ENCODE measurements at regions not wholly inside any gene's neighbourhood (a gene's known extent, or its start where the extent isn't known, plus 50 kb on each side); places are given as distances from the start of the nearest gene placed in this dataset.

DNA sequence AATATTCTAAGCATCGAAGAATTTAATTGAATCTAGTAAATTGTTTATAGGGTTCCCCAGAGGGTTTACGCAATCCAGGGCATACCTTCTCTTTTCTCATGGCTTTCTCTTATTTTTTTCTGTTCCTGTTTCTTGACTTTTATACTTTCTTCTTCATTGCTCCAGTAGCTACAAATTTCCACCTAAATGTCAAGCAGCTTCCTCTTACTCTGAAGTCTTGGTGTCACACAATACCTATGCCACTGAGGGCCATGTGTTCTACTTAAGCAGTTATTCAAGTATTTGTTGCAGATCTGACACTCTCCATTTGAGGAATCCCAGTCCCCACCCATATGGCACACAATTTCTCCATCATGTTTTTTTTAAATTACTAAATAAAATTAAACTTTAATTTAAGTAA is 343.1 kb upstream of the MBL2 start:
- Histone ChIP-seq H4K20me1 (ENCODE audit: control insufficient read depth, extremely low read depth, insufficient read depth, low read length) (no peaks in the 10 kb centered on the region), H3K27me3 (ENCODE audit: control insufficient read depth, extremely low read depth, insufficient read depth, low read length) (no peaks in the 10 kb centered on the region), H3K9me1 (ENCODE audit: control insufficient read depth, extremely low read depth, insufficient read depth, low read length) (no peaks in the 10 kb centered on the region), H3K27ac (ENCODE audit: control insufficient read depth, insufficient read depth, low read length) (no peak overlapping the region), H3K9ac (ENCODE audit: control insufficient read depth, extremely low read depth, insufficient read depth, low read length) (no peak overlapping the region), H3K4me1 (ENCODE audit: control insufficient read depth, extremely low read depth, insufficient read depth, low read length) (no peaks in the 10 kb centered on the region), H3K36me3 (ENCODE audit: control insufficient read depth in 2 of 2, extremely low read depth in 1 of 2, insufficient read depth in 2 of 2, low read length in 2 of 2) (no peaks in the 10 kb centered on the region), H3K4me2 (ENCODE audit: control insufficient read depth, extremely low read depth, insufficient read depth, low read depth, low read length) (no peak overlapping the region), H3K79me2 (ENCODE audit: control insufficient read depth, insufficient read depth, low read length) (no peaks in the 10 kb centered on the region), H2AFZ (ENCODE audit: control insufficient read depth, low read length) (no peak overlapping the region), H3K9me3 (ENCODE audit: control insufficient read depth, low read depth, low read length) (no peaks in the 10 kb centered on the region), H3K4me3 (ENCODE audit: control insufficient read depth in 2 of 3, extremely low read depth in 1 of 3, insufficient read depth in 2 of 3, low read depth in 1 of 3, low read length in 3 of 3) (no peak overlapping the region)
- DNase-seq (ENCODE audit: low read depth, low spot score) (no peak), FAIRE-seq (no peak)
- dilution Hi-C loops (cut with MboI; ENCODE audit: extremely low pct_ligation_motif_present, low sequenced_read_pairs) = no loop called here
- TF ChIP-seq, protein P1, sequence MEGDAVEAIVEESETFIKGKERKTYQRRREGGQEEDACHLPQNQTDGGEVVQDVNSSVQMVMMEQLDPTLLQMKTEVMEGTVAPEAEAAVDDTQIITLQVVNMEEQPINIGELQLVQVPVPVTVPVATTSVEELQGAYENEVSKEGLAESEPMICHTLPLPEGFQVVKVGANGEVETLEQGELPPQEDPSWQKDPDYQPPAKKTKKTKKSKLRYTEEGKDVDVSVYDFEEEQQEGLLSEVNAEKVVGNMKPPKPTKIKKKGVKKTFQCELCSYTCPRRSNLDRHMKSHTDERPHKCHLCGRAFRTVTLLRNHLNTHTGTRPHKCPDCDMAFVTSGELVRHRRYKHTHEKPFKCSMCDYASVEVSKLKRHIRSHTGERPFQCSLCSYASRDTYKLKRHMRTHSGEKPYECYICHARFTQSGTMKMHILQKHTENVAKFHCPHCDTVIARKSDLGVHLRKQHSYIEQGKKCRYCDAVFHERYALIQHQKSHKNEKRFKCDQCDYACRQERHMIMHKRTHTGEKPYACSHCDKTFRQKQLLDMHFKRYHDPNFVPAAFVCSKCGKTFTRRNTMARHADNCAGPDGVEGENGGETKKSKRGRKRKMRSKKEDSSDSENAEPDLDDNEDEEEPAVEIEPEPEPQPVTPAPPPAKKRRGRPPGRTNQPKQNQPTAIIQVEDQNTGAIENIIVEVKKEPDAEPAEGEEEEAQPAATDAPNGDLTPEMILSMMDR (optimal IDR thresholded peaks at IDR 0.05 in 1 of 3, IDR thresholded peaks at IDR 0.05 in 1 of 3, conservative IDR thresholded peaks at IDR 0.05 in 1 of 3; ENCODE audit: extremely low read depth in 1 of 3, insufficient read depth in 2 of 3, low read length in 3 of 3) = no peak
- no peak for TF ChIP-seq EZH2 (IDR thresholded peaks at IDR 0.05; ENCODE audit: low read length)

DNA sequence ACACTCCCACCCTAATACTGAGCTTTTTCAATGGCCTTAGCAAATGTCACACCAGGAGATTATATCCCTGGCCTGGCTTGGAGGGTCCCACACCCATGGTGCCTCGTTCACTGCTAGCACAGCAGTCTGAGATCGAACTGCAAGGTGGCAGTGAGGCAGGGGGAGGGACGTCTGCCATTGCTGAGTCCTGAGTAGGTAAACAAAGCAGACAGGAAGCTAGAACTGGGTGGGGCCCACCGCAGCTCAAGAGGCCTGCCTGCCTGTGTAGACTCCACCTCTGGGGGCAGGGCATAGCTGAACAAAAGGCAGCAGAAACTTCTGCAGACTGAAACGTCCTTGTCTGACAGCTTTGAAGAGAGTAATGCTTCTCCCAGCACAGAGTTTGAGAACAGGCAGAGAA is 338.9 kb upstream of the MBL2 start:
- DNase-seq (ENCODE audit: low read depth, low spot score) (no peak), FAIRE-seq (no peak)
- H4K20me1 ChIP-seq (ENCODE audit: control insufficient read depth, extremely low read depth, insufficient read depth, low read length) = no peaks in the 10 kb centered on the region
- H3K36me3 ChIP-seq (ENCODE audit: control insufficient read depth in 2 of 2, extremely low read depth in 1 of 2, insufficient read depth in 2 of 2, low read length in 2 of 2) = no peaks in the 10 kb centered on the region
- H3K9me1 ChIP-seq (ENCODE audit: control insufficient read depth, extremely low read depth, insufficient read depth, low read length) = no peaks in the 10 kb centered on the region
- no peak overlapping the region for H3K27ac ChIP-seq (ENCODE audit: control insufficient read depth, insufficient read depth, low read length)
- H3K4me1 ChIP-seq (ENCODE audit: control insufficient read depth, extremely low read depth, insufficient read depth, low read length) = no peaks in the 10 kb centered on the region
- no peak overlapping the region for H2AFZ ChIP-seq (ENCODE audit: control insufficient read depth, low read length)
- H3K9me3 ChIP-seq (ENCODE audit: control insufficient read depth, low read depth, low read length) = no peaks in the 10 kb centered on the region
- H3K27me3 ChIP-seq (ENCODE audit: control insufficient read depth, extremely low read depth, insufficient read depth, low read length) = no peaks in the 10 kb centered on the region
- H3K9ac ChIP-seq (ENCODE audit: control insufficient read depth, extremely low read depth, insufficient read depth, low read length) = no peak overlapping the region
- H3K4me2 ChIP-seq (ENCODE audit: control insufficient read depth, extremely low read depth, insufficient read depth, low read depth, low read length) = no peak overlapping the region
- H3K79me2 ChIP-seq (ENCODE audit: control insufficient read depth, insufficient read depth, low read length) = no peaks in the 10 kb centered on the region
- no peak for TF ChIP-seq EZH2 (IDR thresholded peaks at IDR 0.05; ENCODE audit: low read length)
- TF ChIP-seq, protein P1 (optimal IDR thresholded peaks at IDR 0.05 in 1 of 3, IDR thresholded peaks at IDR 0.05 in 1 of 3, conservative IDR thresholded peaks at IDR 0.05 in 1 of 3; ENCODE audit: extremely low read depth in 1 of 3, insufficient read depth in 2 of 3, low read length in 3 of 3) = no peak
- H3K4me3 ChIP-seq (ENCODE audit: control insufficient read depth in 2 of 3, extremely low read depth in 1 of 3, insufficient read depth in 2 of 3, low read depth in 1 of 3, low read length in 3 of 3) = no peak overlapping the region
- dilution Hi-C loops (cut with MboI; ENCODE audit: extremely low pct_ligation_motif_present, low sequenced_read_pairs) = no loop called here
